Dermis blood vessel endothelial cell (primary cell): ENCODE measurements at regions not wholly inside any gene's neighbourhood (a gene's known extent, or its start where the extent isn't known, plus 50 kb on each side); places are given as distances from the start of the nearest gene placed in this dataset.

ENCODE experiments used
- DNase-seq: peaks from one replicate; pipeline ENCODE4 v3.0.0; 2010

DNA sequence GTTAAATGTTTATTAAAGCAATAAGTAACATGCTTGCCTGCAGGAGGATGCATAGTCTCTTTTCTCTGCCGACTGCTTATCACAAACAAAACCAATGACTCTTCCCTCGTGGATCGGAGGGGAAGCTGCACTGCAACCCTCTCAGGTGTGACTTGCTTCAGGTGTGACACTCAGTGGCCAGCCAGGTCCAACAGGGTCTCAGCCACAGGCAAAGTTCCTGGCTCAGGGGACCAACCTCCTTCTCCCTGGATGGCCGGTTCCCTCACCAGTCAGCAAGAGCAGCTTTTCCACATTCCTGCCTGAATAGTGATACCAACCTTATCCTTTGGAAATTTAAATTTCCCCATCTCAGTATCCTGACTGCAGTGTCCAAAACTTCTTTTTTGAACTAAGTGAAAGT lies 383.5 kb downstream of the CMPK2 start:
- DNase-seq: no peak

DNA sequence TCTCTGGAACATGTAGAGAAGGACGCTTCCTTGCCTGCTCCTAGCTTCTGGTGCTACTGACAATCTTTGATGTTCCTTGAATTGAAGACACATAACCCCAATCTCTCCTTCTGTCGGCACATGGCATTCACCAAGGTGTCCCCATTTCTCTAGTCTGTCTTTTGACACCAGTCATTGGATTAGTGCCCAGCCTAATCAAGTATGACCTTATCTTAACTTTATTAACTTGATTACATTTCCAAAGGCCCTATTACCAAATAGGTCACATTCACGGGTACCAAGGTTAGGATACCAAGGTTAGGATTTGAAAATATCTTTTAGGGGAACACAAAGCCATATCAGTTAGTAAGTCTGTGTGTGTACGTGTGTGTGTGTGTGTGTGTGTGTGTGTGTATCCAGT lies 377.9 kb downstream of the CMPK2 start:
- DNase-seq: no peak

DNA sequence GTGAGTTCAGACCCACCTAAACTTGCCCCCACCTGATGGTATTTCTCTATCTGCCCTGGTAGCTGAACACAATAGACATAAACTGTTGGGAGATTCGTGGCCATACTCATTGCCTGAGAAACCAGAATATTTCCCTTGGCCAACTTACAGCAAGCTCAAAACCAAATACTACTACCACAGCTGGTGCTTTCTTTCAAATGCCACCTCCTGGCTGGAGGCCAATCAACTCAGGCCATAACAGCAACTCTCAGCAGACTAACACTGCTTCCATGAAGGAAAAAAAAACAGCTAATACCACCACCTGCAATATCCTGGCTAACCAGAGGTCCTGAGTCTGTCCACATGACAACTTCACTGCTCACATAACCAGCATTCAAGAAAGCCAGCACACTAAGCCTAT lies 373.1 kb downstream of the CMPK2 start:
- DNase-seq: no peak

DNA sequence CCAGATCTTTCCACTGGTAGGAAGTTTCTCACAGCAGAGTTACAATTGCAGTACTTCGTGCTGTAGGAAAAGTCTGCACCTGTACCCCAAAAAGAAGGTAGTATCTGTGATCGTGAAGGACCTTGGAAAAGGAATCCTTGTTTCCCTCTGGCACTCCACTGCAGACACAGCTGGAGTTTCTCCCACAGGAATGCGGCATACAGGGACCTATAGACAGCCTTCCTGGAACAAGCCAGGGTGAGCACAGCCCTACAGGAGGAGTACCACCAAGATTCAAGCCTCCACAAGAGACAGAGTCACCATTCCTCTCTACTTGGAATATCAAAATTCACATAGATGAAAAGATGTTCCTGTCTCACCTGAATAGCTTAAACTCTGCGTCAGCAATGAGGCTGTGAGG lies 372.4 kb downstream of the CMPK2 start:
- no peak for DNase-seq

DNA sequence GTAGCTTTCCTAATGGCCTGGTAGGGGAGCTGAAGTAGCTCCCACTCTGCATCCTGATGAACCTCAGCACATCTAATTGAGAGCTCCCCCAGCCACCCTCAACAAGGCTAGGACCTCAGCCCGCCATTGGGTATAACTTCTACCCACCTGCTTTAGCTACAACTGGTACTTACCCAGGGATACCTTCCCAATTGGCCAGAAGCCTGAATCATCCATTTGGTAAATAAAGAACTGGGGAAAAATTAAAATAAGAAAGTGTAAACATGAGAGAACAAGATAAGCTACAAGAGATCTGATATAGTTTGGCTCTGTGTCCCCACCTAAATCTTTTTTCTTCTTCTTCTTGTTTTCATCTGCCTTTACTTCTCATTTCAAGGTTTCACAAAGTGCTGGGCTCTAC lies 372.0 kb downstream of the CMPK2 start:
- DNase-seq: no peak

DNA sequence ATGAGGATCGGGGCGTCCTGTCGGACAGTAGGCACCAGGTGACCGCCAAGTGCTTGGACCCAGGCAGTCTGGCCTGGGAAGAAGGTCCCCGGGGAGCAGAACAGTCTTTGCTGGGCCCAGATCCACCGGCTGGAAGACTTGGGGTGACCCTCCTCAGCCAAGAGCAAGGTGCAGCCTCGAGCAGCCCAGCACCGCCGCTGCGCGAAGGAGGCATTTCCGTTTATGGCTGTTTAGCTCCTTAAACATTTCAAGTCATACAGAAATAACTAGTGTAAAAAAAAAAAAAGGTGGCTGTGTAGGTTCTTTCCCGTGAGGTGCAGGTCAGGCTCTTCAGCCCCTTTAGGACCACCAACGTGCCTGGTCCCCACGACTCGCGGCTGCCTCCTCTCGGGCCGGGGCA lies 370.2 kb downstream of the CMPK2 start:
- no peak for DNase-seq

DNA sequence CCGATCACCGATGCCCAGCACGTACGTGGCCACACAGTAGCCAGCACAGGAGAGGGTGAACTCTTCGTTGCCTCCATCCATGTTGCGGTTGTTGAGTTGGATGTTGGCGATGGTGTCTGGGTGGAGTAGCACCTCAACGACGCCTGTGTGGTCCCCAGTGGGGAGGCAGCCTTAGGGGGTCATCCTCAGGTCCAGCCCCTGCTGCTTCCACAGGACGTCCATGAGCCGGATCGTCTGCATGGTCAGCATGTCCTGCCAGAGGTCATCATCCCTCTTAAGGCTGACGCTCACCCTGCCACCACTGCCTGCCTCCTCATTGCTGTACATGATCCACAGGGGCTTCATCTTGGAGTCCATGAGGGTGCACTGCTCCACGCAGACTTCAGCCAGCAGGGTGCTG lies 369.3 kb downstream of the CMPK2 start:
- no peak for DNase-seq

DNA sequence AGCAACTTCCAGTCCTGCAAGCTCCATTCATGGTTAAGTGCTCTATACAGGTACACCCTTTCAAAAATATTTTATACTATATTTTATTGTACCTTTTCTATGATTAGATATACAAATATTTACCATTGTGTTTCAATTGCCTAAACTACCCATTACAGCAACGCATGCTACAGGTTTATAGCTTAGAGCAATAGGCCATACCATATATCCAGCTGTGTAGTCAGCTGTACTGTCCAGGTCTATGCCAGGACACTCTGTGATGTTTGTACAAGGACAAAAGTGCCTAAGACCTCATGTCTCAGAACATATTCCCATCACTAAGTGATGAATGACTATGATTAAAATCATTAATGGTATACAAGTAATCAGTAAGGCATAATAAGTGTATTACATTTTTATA lies 368.7 kb downstream of the CMPK2 start:
- no peak for DNase-seq

DNA sequence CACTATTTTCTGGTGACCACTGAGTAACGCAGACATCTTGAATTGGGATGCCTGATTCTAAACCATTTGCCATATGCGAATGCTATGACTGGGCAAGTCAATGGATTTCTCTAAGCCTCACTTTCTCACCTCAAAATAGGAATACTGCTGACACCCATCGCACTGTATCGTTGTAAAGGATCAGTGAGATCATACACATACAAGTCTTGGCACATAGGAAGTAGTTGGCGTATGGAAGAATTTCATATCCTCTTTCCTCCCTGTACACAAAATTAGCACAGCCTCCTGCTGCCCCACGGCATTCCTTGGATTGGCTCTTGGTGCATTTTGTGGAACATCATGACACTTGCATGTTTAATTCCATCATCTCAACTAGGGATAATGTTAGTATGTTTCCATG lies 366.9 kb downstream of the CMPK2 start:
- DNase-seq: no peak

DNA sequence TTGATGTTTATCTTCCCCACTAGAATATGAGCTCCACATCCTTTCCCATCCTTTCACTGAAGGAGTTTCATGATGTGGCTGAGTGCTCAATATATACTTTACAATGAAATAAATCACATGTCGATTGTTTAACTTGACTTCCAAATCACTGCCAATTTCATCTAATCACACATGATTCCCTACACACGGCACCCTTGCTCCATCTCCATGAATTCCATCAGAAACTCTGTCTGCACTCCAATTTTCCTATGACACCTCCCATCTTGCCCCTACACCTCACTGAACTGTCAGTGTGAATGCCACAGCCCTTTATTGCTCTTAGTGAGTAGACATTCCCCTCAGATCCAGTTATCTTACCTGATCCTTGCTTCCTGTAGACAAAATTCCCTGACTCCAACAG lies 366.0 kb downstream of the CMPK2 start:
- no peak for DNase-seq

DNA sequence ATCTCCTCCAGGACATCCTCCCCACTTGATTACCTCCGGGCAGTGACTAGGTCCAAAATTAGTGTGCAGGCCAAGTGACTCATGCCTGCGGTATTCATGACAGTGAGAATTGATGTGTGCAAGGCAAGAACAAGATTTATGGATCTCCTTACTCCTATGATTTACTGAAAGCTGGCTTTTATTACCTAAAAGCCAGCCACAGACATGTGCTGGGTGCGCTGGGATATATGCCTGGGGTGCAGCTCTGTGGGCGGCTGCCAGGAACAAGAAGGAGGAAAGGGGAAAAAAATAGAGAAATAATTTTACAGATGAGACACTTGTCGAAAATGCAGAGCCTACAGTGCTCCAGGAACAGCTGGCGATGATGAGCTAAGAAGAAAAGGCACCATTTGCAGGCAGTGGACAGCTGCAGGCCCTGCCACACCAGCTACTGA lies 359.3 kb downstream of the CMPK2 start:
- DNase-seq: no peak

DNA sequence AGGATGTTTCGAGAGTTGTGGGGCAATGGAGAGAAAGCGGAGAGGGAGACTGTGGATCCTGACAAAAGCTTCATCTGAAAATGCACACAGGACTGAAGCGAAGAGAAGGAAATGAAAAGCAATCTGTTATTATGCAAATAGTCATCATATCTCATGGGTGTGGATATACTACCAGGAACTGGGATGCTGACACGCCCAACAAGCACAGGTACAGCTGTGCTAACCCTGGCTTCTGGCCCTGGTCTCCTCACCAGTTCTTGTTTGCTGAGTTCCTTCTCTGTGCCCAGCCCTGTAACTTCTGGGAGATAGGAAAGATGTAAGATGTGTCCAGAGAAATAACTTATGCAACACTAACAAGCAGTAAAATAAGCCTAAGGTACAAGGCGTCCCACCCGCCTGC lies 358.8 kb downstream of the CMPK2 start:
- no peak for DNase-seq

DNA sequence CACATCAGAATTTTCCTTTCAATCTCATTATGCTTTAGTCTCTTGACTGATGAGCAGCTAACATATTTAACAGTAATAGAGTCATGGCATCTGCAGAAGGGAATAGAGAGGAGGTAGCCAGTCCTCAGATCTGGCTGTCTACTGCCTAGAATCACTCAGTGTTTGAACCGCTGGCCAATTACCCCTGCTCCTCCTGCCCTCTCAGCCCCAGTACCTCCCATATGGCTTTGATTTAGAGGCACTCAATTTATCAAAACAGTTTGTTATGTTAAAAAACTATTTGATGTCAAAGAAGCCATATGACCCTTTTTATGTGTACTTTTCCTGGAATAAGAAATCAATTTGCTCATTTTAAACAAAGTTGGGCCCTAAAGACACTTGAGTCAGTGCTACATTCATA lies 355.2 kb downstream of the CMPK2 start:
- no peak for DNase-seq

DNA sequence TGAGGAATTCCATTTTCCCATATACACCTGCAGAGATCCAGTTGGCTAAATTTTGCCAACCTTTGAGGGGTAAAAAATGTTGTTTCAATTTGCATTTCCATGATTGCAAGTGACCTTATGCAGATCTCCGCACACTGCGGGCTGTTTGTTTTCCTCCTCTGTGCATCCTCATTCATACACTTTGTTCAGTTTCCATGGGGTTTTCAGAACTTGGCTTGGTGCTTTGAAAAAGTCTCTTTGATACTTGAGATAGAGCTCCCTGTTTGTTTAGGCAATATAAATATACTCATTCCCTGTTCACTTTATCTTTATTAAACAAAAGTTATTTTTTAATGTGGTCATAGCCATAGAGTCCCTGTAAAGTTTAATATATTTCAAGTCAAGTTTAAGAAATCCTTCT lies 353.1 kb downstream of the CMPK2 start:
- no peak for DNase-seq

DNA sequence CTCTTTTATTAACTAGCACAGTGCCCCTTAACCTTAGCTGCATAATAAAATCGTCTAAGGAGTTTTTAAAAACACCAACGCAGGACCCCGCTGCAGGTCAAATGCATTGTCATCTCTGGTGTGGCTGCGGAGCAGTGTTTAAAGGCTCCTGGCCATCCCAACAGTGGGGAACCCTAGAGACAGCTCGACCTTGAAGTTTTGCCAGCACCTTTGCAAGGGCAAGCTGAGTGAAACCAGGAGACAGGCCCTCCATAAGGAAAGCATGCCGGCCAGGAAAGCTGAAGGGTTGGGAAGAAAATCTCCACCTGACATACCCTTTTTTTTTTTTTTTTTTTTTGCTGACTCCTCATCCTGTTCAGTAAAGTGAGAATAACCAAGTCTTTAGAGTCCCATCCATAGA lies 349.0 kb downstream of the CMPK2 start:
- no peak for DNase-seq

DNA sequence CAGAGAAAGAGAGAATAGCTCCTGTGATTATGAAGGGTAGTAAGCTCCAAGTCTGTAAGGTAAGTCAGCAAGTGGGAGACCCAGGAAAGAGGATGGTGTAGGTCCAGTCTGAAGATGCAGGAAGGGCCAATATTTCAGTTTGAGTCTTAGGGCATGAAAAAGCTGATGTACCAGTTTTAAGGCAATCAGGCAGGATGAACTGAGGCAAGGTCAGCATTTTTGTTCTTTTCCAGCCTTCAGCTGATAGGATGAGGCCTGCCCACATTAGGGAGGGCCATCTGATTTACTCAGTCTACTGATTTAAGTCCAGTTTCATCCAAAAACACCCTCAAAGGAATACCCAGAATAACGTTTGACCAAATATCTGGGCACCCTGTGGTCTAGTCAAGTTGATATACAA lies 347.3 kb downstream of the CMPK2 start:
- DNase-seq: no peak

DNA sequence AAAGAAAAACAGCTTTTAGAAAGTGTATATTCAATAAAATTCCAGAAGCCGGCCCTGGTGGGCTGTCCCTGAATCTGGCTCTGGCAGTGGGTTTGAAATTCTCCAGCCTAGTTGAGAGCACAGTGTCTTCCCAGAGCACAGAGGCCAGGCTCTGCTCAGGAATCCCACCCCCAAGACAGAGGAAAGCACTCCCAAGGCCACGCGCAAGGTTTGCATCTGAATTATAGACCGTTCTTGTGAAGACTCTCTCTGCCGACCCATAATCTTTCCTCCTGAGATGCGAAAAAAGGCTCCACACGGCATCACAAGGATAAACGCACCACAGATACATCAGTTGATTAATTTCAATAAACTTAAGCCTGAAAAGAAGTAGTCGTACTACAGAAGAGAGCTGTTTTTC lies 342.2 kb downstream of the CMPK2 start:
- no peak for DNase-seq

DNA sequence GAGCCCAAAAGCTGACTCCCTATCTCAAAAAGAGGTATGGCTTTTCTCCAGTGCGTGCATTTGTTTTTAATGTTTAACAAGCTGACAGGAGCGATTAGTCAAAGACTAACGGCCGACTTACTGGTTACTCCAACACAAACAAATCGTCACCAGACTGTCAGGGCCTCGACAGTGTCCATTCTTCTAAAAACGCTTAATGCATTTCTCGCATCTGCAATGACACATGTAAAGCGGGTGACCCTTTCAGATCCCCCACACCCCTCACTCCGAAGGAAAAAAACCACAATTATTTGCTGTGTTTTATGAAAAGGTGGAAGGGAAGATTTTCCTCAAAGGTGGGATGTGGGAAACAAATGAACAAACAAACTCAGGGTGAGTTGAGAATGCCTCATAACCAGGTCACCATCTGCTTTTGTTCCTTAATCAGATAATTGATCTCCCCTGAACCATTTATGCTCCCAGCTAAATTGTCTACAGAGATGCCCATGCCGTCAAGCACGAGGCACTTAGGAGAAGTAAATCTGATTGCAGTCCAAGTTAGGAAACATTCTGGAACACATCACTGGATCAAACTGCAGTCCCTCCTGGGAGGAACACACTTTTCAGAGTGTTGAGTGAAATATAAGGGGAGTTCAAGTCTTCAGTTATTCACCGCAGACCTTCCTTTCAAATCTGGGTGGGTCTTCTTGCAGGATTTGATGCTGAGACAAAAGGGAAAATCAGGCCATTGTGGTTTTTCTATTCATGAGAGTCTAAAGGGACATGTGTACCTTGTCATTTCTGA lies 340.8 kb downstream of the CMPK2 start:
- DNase-seq: no peak

DNA sequence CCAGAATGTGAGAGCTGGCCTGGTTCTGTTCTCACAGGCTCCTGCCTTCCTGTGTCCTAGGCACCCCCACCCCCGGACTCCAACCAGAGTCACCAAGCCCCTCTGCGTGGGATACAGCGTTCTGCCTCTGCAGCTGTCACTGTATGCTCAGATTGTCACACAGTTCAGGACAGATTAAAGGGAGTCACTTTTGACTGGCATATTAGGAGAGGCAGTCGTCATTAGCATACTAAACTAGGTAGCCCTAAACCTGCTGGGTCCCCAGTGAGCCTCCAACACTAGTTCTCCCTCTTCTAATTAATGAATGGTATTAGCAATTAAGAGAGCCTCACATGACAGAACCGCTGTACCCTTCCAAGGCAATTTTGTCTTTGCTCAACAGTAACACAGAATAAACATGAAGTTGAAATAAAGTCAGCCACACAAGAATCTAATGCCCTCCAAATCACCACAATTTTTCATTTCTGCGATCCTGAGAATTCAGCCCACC lies 340.2 kb downstream of the CMPK2 start:
- DNase-seq: no peak

DNA sequence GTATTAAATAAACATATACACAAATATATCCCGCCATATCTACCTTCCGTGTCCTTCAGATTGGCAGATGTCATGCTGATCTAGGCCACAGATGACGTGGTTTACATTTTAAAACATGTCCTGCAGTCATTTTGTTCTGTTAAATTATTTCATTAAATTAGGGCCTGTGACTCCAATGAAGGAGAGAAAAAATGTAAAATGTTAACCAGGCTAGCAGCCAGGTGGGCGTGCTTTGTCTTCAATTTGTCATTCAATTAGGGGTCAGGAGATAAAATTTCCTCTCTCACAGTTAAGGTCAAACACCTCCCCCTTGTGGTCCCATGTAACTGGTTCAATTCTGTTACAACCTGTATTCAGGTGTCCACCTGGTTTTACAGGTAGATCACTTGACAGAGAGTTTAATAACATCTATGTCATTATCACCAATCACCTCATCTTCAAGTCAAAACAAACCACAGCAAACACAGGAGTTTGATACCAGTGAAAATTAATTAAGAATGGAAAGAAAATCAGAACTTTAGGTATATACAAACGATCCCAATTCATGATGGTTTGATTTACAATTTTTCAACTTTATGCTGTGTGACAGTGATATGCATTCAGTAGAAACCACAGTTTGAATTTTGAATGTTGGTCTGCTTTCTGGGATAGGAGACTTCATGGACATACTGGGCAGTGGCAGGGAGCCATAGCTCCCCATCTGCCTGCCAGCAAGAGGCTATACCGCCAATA lies 339.4 kb downstream of the CMPK2 start:
- DNase-seq: no peak

DNA sequence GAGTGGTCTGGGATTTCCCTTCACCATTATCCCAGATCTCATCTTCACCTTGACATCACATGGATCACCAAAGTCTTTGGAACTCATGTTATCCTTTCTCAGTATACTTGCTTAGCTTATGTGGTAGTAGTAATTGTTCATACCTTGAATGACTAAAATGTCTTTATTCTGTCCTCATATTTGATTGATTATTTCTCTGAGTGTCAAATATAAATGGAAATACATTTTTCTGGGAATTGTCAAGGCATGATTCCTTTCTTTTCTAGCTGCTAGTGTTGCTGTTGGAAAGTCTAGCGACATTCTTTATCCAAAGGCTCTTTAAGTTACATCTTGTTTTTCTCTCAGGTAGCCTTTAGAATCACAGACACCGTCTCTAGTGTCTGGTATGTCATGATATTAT lies 334.4 kb downstream of the CMPK2 start:
- DNase-seq: no peak

DNA sequence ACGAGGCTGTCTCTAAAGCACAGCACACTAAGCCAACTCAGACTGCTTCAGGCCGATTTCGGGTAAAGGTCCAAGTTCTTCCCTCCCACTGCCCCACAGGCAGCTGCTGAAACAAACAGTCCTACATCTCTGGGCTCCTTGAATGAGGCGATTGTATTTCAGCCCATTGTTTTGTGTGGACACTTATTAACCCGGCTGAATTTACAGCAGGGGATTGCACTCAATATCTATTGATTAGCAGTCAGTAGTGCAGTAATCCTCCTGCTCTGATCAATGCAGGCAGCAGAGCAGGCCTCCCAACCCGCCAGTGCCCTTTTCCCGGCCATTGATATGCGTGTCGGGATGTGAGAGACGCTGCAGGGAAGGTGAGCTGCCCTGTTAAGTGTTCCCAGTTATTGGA lies 330.1 kb downstream of the CMPK2 start:
- no peak for DNase-seq

DNA sequence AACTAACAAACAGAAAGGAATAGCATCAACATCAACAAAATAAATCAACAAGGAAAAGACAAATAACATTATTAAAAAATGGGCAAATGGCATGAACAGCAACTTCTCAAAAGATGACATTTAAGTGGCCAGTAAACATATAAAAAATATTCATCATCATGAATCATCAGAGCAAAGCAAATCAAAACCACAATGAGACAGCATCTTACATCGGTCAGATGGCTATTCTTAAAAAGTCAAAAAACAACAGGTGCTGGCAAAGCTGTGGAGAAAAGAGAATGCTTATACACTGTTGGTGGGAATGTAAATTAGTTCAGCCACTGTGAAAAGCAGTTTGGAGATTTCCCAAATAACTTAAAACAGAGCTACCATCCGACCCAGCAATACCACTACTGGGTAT lies 327.1 kb downstream of the CMPK2 start:
- no peak for DNase-seq

DNA sequence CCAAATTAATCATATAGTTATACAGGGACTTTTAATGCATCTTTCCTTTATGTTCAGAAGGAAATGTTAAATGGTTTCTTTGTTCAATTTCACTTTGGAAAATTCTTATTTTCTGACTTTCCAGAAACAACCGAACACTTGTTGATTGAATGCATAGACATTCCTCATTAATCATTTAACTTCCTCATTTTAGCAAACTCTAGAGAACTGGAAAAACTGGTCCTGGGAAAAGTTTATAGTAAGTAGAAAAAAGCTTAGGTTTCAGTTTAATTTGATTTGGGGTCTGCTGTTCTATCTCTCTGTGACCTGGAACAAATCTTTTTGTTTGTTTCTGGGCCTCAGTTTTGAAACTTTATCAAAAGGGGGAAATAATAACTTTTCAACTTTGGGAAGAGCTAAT lies 320.4 kb downstream of the CMPK2 start:
- no peak for DNase-seq
